ENCODE measurements at regions not wholly inside any gene's neighbourhood (a gene's known extent, or its start where the extent isn't known, plus 50 kb on each side); places are given as distances from the start of the nearest gene placed in this dataset.

DNA sequence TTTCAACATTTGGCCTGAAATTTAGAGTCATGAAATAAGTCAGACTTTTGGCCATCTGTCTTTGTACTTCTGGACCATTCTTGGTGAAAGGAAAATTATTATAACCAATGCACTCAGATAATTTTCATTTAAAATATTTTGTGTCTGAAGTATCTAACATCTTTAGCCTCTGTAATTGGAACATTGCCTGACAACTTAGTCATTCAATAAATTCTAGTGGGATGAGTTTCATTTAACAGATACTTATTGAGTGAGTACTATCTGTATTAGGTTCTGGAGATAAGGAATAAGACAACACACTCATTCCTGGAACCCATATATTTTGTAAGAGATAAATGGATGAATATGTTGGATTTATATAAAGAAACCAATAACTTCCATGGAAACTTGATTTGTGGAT, 536.0 kb downstream of the BCKDHB start:
- no peak for DNase-seq
- Mint-ChIP-seq H3K36me3 (ENCODE audit: low read depth) (no peaks in the 10 kb centered on the region), H3K27me3 (no peaks in the 10 kb centered on the region), H3K4me3 (no peak overlapping the region), H3K4me1 (ENCODE audit: low read depth) (no peaks in the 10 kb centered on the region), H3K9me3 (peaks cover 5% of the 10 kb centered on the region), H3K27ac (no peak overlapping the region)
- TF ChIP-seq, protein P1, sequence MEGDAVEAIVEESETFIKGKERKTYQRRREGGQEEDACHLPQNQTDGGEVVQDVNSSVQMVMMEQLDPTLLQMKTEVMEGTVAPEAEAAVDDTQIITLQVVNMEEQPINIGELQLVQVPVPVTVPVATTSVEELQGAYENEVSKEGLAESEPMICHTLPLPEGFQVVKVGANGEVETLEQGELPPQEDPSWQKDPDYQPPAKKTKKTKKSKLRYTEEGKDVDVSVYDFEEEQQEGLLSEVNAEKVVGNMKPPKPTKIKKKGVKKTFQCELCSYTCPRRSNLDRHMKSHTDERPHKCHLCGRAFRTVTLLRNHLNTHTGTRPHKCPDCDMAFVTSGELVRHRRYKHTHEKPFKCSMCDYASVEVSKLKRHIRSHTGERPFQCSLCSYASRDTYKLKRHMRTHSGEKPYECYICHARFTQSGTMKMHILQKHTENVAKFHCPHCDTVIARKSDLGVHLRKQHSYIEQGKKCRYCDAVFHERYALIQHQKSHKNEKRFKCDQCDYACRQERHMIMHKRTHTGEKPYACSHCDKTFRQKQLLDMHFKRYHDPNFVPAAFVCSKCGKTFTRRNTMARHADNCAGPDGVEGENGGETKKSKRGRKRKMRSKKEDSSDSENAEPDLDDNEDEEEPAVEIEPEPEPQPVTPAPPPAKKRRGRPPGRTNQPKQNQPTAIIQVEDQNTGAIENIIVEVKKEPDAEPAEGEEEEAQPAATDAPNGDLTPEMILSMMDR (IDR thresholded peaks at IDR 0.05): no peak
- CTCF ChIA-PET: no interaction called here
- ATAC-seq: no peak
- POLR2A ChIA-PET: no interaction called here
- intact Hi-C loops (cut with micrococcal nuclease): no loop called here

DNA sequence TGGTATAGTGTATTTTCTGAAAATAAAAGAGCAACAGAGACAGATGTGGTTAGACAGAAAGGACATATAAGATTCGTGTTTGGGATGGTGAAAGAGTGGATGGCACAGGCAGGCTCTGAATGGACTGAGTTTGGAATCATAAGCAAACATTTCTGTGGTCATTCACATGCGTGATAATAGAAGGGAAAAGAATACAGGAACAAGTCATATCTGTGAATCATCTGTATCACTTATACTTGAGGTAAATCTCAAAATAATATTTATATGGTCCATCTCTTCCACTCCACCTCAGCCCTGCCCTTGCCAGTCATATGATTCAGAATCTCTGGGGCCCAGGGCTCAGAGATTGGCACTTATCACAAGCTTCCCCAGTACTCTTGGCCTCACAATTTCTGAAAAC, 535.1 kb downstream of the BCKDHB start:
- Mint-ChIP-seq H3K4me3 (no peak overlapping the region), H3K27ac (no peak overlapping the region), H3K4me1 (ENCODE audit: low read depth) (no peaks in the 10 kb centered on the region), H3K9me3 (peaks cover 5% of the 10 kb centered on the region), H3K27me3 (no peaks in the 10 kb centered on the region), H3K36me3 (ENCODE audit: low read depth) (no peaks in the 10 kb centered on the region)
- POLR2A ChIA-PET: no interaction called here
- ATAC-seq: no peak
- TF ChIP-seq, protein P1 (IDR thresholded peaks at IDR 0.05): no peak
- DNase-seq: no peak
- intact Hi-C loops (cut with micrococcal nuclease): no loop called here
- CTCF ChIA-PET: no interaction called here

DNA sequence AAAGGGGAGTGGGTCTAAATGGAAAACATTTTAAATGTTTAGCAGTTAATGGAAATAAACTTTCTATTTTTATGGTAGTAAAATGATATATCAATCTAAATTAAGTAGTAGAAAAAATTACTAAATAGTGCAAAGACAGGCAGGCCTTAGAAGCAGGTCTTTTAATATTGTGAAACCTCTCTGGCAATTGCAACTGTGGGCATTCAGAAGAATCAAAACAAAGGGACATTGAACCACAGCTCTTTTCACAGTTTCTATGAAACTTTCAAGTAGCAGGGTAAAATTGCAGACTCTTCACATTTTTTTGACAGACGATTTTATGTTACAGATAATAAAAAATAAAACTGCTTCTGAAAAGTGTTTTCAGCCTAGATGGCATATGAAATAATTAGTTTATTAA, 533.7 kb downstream of the BCKDHB start:
- Mint-ChIP-seq H3K4me1 (ENCODE audit: low read depth) (no peaks in the 10 kb centered on the region), H3K36me3 (ENCODE audit: low read depth) (no peaks in the 10 kb centered on the region), H3K27ac (no peak overlapping the region), H3K9me3 (no peaks in the 10 kb centered on the region), H3K4me3 (no peak overlapping the region), H3K27me3 (no peaks in the 10 kb centered on the region)
- ChIA-PET POLR2A (no interaction called here), CTCF (no interaction called here)
- ATAC-seq (no peak), DNase-seq (no peak)
- TF ChIP-seq, protein P1 (IDR thresholded peaks at IDR 0.05): no peak
- intact Hi-C loops (cut with micrococcal nuclease): no loop called here

DNA sequence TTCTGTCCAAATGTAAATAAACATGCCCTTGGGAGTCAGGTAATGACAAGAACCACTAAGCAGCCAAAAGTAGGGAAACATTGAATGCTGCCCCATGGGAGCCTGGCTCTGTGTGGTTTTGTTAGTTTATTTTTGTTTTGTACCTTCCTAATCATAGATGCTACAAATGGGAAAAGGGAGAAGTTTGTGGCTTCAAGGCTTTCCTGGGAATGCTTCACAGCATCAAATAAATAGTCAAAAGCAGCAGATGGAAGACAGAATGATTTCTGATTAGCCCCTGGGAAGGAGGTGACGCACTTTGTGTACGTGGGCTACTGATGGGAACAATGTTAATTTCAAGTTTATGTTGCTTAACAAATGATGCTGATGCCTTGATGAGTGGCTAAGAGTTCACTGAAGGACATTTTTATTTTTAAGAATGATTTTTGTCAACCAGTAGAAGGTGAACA, 532.7 kb downstream of the BCKDHB start:
- no peak for ATAC-seq
- DNase-seq: no peak
- CTCF ChIA-PET: no interaction called here
- TF ChIP-seq, protein P1 (IDR thresholded peaks at IDR 0.05): no peak
- H3K36me3 Mint-ChIP-seq (ENCODE audit: low read depth): no peaks in the 10 kb centered on the region
- no peaks in the 10 kb centered on the region for H3K9me3 Mint-ChIP-seq
- H3K27ac Mint-ChIP-seq: no peak overlapping the region
- H3K27me3 Mint-ChIP-seq: no peaks in the 10 kb centered on the region
- H3K4me3 Mint-ChIP-seq: no peak overlapping the region
- POLR2A ChIA-PET: no interaction called here
- no peaks in the 10 kb centered on the region for H3K4me1 Mint-ChIP-seq (ENCODE audit: low read depth)
- intact Hi-C loops (cut with micrococcal nuclease): no loop called here

DNA sequence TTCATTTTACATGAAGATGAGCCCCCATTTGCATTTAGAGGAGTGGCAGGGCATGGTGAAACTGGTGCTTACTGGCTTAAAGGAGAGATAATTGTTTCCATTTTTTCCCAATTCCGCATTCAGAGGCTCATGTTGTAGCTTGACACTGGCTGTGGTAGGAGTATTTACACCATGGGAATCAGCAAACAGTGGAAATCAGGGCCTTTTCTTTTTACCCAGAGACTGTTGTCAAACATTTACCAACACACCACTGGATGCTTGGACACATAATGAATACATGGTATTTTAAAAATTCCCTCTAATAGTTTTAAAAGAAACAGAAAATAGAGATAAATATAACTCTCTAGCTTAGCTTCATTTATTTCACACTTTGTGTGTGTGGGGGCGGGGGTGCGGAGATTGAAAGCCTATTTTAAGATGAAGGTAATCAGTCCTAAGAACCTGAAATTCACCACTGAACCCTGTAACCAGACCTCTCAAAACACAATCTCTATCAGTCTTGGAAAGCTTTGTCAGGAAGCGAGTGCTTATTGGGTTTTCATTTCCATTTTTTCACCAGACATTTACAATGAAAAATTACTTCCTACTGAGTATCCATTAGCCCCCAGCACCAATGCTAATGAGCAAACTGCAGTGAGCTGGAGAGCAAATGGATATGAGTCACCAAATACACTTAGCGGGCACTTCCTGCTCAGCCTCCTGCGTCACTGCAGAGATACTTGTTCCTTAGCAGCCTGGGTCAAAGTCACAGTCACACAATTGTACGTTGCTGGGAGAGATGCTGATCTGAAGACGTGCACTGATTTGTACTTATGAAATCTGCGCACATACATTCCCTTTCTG, 532.0 kb downstream of the BCKDHB start:
- H3K27me3 Mint-ChIP-seq: no peaks in the 10 kb centered on the region
- TF ChIP-seq, protein P1 (IDR thresholded peaks at IDR 0.05): no peak
- no peak overlapping the region for H3K4me3 Mint-ChIP-seq
- CTCF ChIA-PET: no interaction called here
- H3K9me3 Mint-ChIP-seq: no peaks in the 10 kb centered on the region
- ATAC-seq: peak; percentile 75
- no peak overlapping the region for H3K27ac Mint-ChIP-seq
- H3K4me1 Mint-ChIP-seq (ENCODE audit: low read depth): no peaks in the 10 kb centered on the region
- H3K36me3 Mint-ChIP-seq (ENCODE audit: low read depth): no peaks in the 10 kb centered on the region
- DNase-seq: peak; percentile 23
- intact Hi-C loops (cut with micrococcal nuclease): no loop called here
- POLR2A ChIA-PET: no interaction called here

Measured in activated CD8-positive, alpha-beta T cell treated with anti-CD3 and anti-CD28 coated beads for 36 hours (primary cell).